ENCODE measurements at regions not wholly inside any gene's neighbourhood (a gene's known extent, or its start where the extent isn't known, plus 50 kb on each side); places are given as distances from the start of the nearest gene placed in this dataset.

- TF ChIP-seq, protein P1, sequence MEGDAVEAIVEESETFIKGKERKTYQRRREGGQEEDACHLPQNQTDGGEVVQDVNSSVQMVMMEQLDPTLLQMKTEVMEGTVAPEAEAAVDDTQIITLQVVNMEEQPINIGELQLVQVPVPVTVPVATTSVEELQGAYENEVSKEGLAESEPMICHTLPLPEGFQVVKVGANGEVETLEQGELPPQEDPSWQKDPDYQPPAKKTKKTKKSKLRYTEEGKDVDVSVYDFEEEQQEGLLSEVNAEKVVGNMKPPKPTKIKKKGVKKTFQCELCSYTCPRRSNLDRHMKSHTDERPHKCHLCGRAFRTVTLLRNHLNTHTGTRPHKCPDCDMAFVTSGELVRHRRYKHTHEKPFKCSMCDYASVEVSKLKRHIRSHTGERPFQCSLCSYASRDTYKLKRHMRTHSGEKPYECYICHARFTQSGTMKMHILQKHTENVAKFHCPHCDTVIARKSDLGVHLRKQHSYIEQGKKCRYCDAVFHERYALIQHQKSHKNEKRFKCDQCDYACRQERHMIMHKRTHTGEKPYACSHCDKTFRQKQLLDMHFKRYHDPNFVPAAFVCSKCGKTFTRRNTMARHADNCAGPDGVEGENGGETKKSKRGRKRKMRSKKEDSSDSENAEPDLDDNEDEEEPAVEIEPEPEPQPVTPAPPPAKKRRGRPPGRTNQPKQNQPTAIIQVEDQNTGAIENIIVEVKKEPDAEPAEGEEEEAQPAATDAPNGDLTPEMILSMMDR (conservative IDR thresholded peaks at IDR 0.05 in 1 of 2, IDR thresholded peaks at IDR 0.05 in 1 of 2; ENCODE audit: extremely low read depth in 1 of 2, insufficient read depth in 1 of 2, low read depth in 1 of 2, low read length in 2 of 2), result no peak
- no peak for TF ChIP-seq EZH2 (IDR thresholded peaks at IDR 0.05; ENCODE audit: borderline replicate concordance, low read length)
Measured at GRCh38 chr7:104961821-104962220, 52.2 kb upstream of the KMT2E start.

Data from mammary epithelial cell (primary cell).